Breast epithelium (tissue), 4 donors: ENCODE measurements at regions not wholly inside any gene's neighbourhood (a gene's known extent, or its start where the extent isn't known, plus 50 kb on each side); places are given as distances from the start of the nearest gene placed in this dataset.

Source experiments
- DNase-seq, 2 donors: peaks; one replicate each; pipeline ENCODE4 v3.0.0-alpha.2; 2019; ENCODE audit warnings: low spot score in 2 of 2
- H3K27ac ChIP-seq, 2 donors: fragments of 200-600 bp; sonication (generic) in 1 of 2; one replicate each; pipeline ENCODE4 v1.5.1; 2016 to 2019; ENCODE audit warnings: mild to moderate bottlenecking in 1 of 2
- H3K27me3 ChIP-seq, 2 donors: fragments of 200-600 bp; sonication (generic) in 1 of 2; one replicate each; pipeline versions ENCODE4 v1.5.1 to v1.6.0; 2017 to 2019; ENCODE audit warnings: control low read depth in 1 of 2, mild to moderate bottlenecking in 1 of 2
- H3K36me3 ChIP-seq: fragments of 200-600 bp; one replicate; pipeline ENCODE4 v1.5.1; 2019
- H3K4me1 ChIP-seq, 2 donors: fragments of 200-600 bp; sonication (generic); one replicate each; pipeline ENCODE4 v1.5.1; 2016 to 2019; ENCODE audit warnings: control low read depth in 1 of 2
- H3K4me3 ChIP-seq, 3 donors: fragments of 200-600 bp; sonication (generic); 1 replicate in 2 of 3; 2 replicates in 1 of 3; pipeline ENCODE4 v1.5.1; 2016 to 2019; ENCODE audit warnings: mild to moderate bottlenecking in 3 of 3, moderate library complexity in 2 of 3
- H3K9me3 ChIP-seq, 2 donors: fragments of 200-600 bp; sonication (generic) in 1 of 2; one replicate each; pipeline ENCODE4 v1.5.1; 2016 to 2019; ENCODE audit warnings: control low read depth in 1 of 2
- POLR2A ChIP-seq: fragments of 450-650 bp; IDR thresholded peaks from one replicate; pipeline ENCODE4 v1.6.1; 2016; ENCODE audit warnings: antibody characterized with exemption, mild to moderate bottlenecking, moderate library complexity
- POLR2AphosphoS5 ChIP-seq, 3 donors: sonication (generic); formaldehyde crosslinking; IDR thresholded peaks; one replicate each; pipeline ENCODE4 v1.6.1; 2017; ENCODE audit warnings: antibody characterized with exemption in 3 of 3
- intact Hi-C: fragments of 100-400 bp; cut with DNase I; formaldehyde crosslinking; loops from one replicate; pipeline ENCODE4 v1.15.1; 2023; ENCODE audit warnings: low total_unique reads
- TF ChIP-seq, protein P1 (sequence below), 3 donors: fragments of 450-650 bp; IDR thresholded peaks; one replicate each; pipeline ENCODE4 v1.5.1; 2016 to 2017; ENCODE audit warnings: antibody characterized with exemption in 3 of 3, mild to moderate bottlenecking in 3 of 3, moderate library complexity in 3 of 3

DNA sequence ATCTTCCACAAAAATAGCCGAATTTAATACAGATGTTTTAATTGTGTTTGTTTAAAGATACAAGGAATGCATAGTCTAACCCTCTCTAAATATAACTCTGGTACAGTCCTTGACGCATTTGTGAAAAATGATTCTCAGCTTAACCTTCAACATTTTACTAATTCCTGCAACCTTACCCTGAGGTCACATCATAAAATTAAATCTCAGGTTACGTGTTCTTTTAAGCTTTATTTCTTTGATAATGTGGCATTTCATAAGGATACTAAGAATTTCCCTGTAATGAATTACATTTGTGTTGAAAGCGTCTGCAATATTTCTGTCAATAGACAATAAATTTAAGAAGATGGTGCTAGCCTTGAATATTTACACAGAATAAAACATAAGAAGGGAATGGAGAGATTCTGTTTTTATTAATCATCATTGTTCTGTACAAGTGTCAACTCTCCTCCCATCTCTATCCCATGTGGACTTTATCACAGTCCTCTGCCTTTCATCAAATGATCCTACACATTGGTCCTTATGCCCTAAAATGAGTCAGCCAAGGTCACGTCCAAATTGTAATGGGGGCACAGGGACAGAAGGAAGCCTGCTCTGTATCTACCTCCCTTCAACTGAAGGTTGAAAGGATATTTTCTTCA, 769.3 kb upstream of the FLRT2 start:
- DNase-seq: no peak
- no peaks in the 10 kb centered on the region for H3K36me3 ChIP-seq
- H3K4me3 ChIP-seq: no peak overlapping the region
- intact Hi-C loops: no loop called here
- no peaks in the 10 kb centered on the region for H3K4me1 ChIP-seq
- H3K27ac ChIP-seq: no peak overlapping the region
- no peaks in the 10 kb centered on the region for H3K27me3 ChIP-seq
- TF ChIP-seq POLR2A (no peak), POLR2AphosphoS5 (IDR thresholded peaks at IDR 0.05) (no peak)
- TF ChIP-seq, protein P1, sequence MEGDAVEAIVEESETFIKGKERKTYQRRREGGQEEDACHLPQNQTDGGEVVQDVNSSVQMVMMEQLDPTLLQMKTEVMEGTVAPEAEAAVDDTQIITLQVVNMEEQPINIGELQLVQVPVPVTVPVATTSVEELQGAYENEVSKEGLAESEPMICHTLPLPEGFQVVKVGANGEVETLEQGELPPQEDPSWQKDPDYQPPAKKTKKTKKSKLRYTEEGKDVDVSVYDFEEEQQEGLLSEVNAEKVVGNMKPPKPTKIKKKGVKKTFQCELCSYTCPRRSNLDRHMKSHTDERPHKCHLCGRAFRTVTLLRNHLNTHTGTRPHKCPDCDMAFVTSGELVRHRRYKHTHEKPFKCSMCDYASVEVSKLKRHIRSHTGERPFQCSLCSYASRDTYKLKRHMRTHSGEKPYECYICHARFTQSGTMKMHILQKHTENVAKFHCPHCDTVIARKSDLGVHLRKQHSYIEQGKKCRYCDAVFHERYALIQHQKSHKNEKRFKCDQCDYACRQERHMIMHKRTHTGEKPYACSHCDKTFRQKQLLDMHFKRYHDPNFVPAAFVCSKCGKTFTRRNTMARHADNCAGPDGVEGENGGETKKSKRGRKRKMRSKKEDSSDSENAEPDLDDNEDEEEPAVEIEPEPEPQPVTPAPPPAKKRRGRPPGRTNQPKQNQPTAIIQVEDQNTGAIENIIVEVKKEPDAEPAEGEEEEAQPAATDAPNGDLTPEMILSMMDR (IDR thresholded peaks at IDR 0.05): no peak
- peaks cover 0 to 13% of the 10 kb centered on the region in 2 donors for H3K9me3 ChIP-seq

DNA sequence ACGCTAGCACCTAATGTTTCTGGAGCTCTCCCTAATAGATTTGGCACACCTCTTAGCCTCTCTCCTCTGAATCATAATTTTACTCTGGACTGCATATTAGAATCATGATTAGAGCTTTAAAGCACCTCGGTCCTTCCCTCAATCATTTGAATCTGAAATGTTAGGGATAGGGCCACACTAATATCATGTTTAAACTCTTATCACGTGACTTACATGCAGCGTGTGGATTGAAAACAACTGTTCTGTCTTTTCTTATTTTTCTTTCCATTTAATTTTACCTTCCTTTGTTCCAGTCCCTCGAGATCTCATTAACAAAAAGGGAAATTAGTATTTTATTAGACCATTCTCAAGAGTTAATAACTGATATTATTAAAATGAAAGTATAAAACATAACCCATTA, 762.5 kb upstream of the FLRT2 start:
- TF ChIP-seq POLR2A (no peak), POLR2AphosphoS5 (IDR thresholded peaks at IDR 0.05) (no peak)
- TF ChIP-seq, protein P1 (IDR thresholded peaks at IDR 0.05): no peak
- Histone ChIP-seq H3K27me3 (no peaks in the 10 kb centered on the region), H3K9me3 (peaks cover 0 to 17% of the 10 kb centered on the region in 2 donors)

DNA sequence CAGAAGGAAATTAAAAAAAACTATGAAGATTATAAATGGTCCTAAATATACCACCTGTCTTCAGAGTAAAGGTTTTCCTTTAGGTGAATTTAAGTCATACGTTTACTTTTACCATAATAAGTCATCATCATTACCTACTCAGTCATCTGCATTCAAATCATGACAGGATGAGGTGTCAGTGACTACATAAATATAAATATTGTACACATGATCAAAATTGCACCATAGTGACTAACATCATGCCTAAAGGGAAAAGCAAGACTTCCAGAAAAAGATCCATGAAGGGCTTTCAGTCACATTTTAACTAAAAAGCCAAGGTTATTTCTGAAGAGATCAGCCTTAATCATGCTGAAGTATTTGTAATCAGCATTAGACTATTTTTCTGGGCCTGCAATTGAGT, 759.9 kb upstream of the FLRT2 start:
- no peak overlapping the region for H3K27ac ChIP-seq
- H3K27me3 ChIP-seq: no peaks in the 10 kb centered on the region
- TF ChIP-seq, protein P1 (IDR thresholded peaks at IDR 0.05): no peak
- TF ChIP-seq POLR2AphosphoS5 (IDR thresholded peaks at IDR 0.05): no peak
- no peak for TF ChIP-seq POLR2A
- intact Hi-C loops: no loop called here
- no peak overlapping the region for H3K4me3 ChIP-seq
- H3K36me3 ChIP-seq: no peaks in the 10 kb centered on the region
- no peak for DNase-seq
- no peaks in the 10 kb centered on the region for H3K4me1 ChIP-seq
- peaks cover 0 to 10% of the 10 kb centered on the region in 2 donors for H3K9me3 ChIP-seq

More for the DNA sequence above, 762.5 kb upstream of the FLRT2 start:
- H3K27ac ChIP-seq: no peak overlapping the region
- intact Hi-C loops: no loop called here
- no peaks in the 10 kb centered on the region for H3K36me3 ChIP-seq
- H3K4me1 ChIP-seq: no peaks in the 10 kb centered on the region
- DNase-seq: no peak
- H3K4me3 ChIP-seq: no peak overlapping the region

DNA sequence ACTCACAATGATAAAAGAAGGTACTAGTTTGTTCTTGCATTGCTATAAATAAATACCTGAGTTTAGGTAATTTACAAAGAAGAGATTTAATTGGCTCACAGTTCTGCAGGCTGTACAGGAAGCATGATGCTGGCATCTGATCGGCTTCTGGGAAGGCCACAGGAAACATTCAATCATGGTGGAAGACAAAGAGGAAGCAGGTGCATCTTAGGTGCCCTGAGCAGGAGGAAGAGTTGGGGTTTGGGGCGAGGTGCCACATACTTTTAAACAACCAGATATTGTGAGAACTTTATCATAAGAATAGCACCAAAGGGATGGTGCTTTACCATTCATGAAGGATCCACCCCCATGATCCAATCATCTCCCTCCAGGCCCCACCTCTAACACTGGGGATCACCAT, 752.6 kb upstream of the FLRT2 start:
- Histone ChIP-seq H3K9me3 (no peaks in the 10 kb centered on the region), H3K4me3 (no peak overlapping the region), H3K27me3 (no peaks in the 10 kb centered on the region), H3K36me3 (no peaks in the 10 kb centered on the region), H3K27ac (no peak overlapping the region), H3K4me1 (no peaks in the 10 kb centered on the region)
- intact Hi-C loops: no loop called here
- DNase-seq: no peak
- TF ChIP-seq POLR2A (no peak), POLR2AphosphoS5 (IDR thresholded peaks at IDR 0.05) (no peak)
- TF ChIP-seq, protein P1 (IDR thresholded peaks at IDR 0.05): no peak

DNA sequence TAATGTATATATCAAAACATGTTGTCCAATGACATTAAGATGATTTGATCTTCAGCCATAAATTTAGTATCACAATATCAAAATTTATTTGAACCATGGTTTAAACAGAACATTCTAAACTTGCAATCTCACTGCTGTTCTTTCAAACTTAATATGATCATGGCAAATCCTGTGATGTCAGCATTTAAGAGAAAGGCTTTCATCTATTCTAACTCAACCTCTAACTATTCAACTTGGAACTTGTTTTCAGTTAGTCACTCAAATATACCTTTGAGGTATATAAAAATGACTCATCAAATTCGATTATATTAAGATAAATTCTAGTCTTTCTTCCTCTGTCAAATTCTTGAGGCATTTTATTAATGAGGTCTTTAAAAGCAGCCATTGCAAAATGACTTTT, 747.0 kb upstream of the FLRT2 start:
- TF ChIP-seq POLR2A (no peak), POLR2AphosphoS5 (IDR thresholded peaks at IDR 0.05) (no peak)
- TF ChIP-seq, protein P1 (IDR thresholded peaks at IDR 0.05): no peak
- Histone ChIP-seq H3K4me3 (no peak overlapping the region), H3K27ac (no peak overlapping the region), H3K27me3 (no peaks in the 10 kb centered on the region), H3K36me3 (no peaks in the 10 kb centered on the region), H3K4me1 (no peaks in the 10 kb centered on the region), H3K9me3 (no peaks in the 10 kb centered on the region)
- no peak for DNase-seq
- intact Hi-C loops: no loop called here
